Ovary (tissue), 3 donors: ENCODE measurements at regions not wholly inside any gene's neighbourhood (a gene's known extent, or its start where the extent isn't known, plus 50 kb on each side); places are given as distances from the start of the nearest gene placed in this dataset.

Experiments
- CTCF ChIP-seq, 3 donors: fragments of 450-650 bp in 2 of 3; fragments of 200-600 bp in 1 of 3; IDR thresholded peaks; one replicate each; pipeline versions ENCODE4 v1.5.1 to v1.8.0; 2016 to 2022; ENCODE audit warnings: antibody characterized with exemption in 3 of 3, mild to moderate bottlenecking in 1 of 3
- EP300 ChIP-seq: sonication (generic); formaldehyde crosslinking; IDR thresholded peaks from one replicate; pipeline ENCODE4 v1.6.1; 2017; ENCODE audit warnings: antibody characterized with exemption
- POLR2A ChIP-seq: fragments of 450-650 bp; IDR thresholded peaks from one replicate; pipeline ENCODE4 v1.6.1; 2017; ENCODE audit warnings: antibody characterized with exemption, mild to moderate bottlenecking, moderate library complexity
- donor health status: DM: no; HTN: no; CAD: no.

- TF ChIP-seq CTCF (IDR thresholded peaks at IDR 0.05) (no peak), POLR2A (no peak), EP300 (no peak)
Observed at GRCh38 chr6:109238396-109238795, 143.1 kb downstream of the CEP57L1 start.
